A549 (cell line): ENCODE measurements at regions not wholly inside any gene's neighbourhood (a gene's known extent, or its start where the extent isn't known, plus 50 kb on each side); places are given as distances from the start of the nearest gene placed in this dataset.

Experiments used
- ATAC-seq, 2 experiments: fragments of 200-7000 bp in 1 of 2; fragments of >200 bp in 1 of 2; cut with Nextera tagmentation in 1 of 2; cut with Tn5 transposase in 1 of 2; 3 replicates each; pipeline versions ENCODE4 v1.8.0 to v1.9.1; 2018 to 2020; ENCODE audit warnings: mild to moderate bottlenecking in 1 of 2, moderate library complexity in 1 of 2
- CTCF ChIA-PET: fragments of 300-600 bp; sonication (Branson Sonifier 250); formaldehyde crosslinking; extraction: SDS; loops from one replicate; lab custom pipeline; 2021; ENCODE audit warnings: antibody characterized with exemption, inconsistent platforms; lab: Yijun Ruan, JAX
- POLR2A ChIA-PET: fragments of 350-600 bp; formaldehyde crosslinking; extraction: SDS; loops from one replicate; lab custom pipeline; 2021; ENCODE audit warnings: antibody characterized with exemption, inconsistent platforms; lab: Yijun Ruan, JAX
- DNase-seq, 2 experiments: peaks; one replicate each; pipeline versions ENCODE4 v3.0.0 to v3.0.0-alpha.2; 2011 to 2016; ENCODE audit warnings: low read depth in 1 of 2, low spot score in 1 of 2
- FAIRE-seq: peaks from 2 replicates; lab custom pipeline; 2011; peaks lifted over from hg19 to GRCh38; lab: Jason Lieb, UNC
- H3K27ac ChIP-seq, 2 experiments: fragments of >200 bp; sonication (Bioruptor Twin); formaldehyde crosslinking; 3 replicates each; pipeline ENCODE4 v1.5.1; 2016 to 2017
- H3K4me1 ChIP-seq: fragments of >200 bp; sonication (Bioruptor Twin); formaldehyde crosslinking; 3 replicates; pipeline ENCODE4 v1.6.1; 2016
- H3K4me2 ChIP-seq: fragments of >200 bp; sonication (Bioruptor Twin); formaldehyde crosslinking; 3 replicates; pipeline ENCODE4 v1.6.1; 2016
- H3K4me3 ChIP-seq: fragments of >200 bp; sonication (Bioruptor Twin); formaldehyde crosslinking; 3 replicates; pipeline ENCODE4 v1.5.1; 2016
- H3K9me3 ChIP-seq: fragments of >200 bp; sonication (Bioruptor Twin); formaldehyde crosslinking; 3 replicates; pipeline ENCODE4 v1.6.1; 2016
- BHLHE40 ChIP-seq: IDR thresholded peaks from 2 replicates; pipeline ENCODE4 v1.6.1; 2012; ENCODE audit warnings: low read depth, low read length, inconsistent platforms
- CBX2 ChIP-seq: fragments of 200-600 bp; sonication (generic); IDR thresholded peaks from 2 replicates; pipeline ENCODE4 v1.6.1; 2016; ENCODE audit warnings: low read depth, mild to moderate bottlenecking, borderline replicate concordance
- CHD2 ChIP-seq: fragments of 150-350 bp; IDR thresholded peaks from 2 replicates; pipeline ENCODE4 v1.6.1; 2014; ENCODE audit warnings: low read length; ENCODE audit not compliant: partially characterized antibody
- CHD4 ChIP-seq: fragments of 200-600 bp; sonication (generic); IDR thresholded peaks from 2 replicates; pipeline ENCODE4 v1.6.1; 2016; ENCODE audit warnings: antibody characterized with exemption, mild to moderate bottlenecking, borderline replicate concordance
- ELK1 ChIP-seq: fragments of 150-350 bp; IDR thresholded peaks from 2 replicates; pipeline ENCODE4 v1.6.1; 2014; ENCODE audit warnings: low read depth, mild to moderate bottlenecking, low read length
- ESRRA ChIP-seq: fragments of 150-350 bp; IDR thresholded peaks from 2 replicates; pipeline ENCODE4 v1.6.1; 2014; ENCODE audit warnings: mild to moderate bottlenecking, low read length, borderline replicate concordance
- FOSL2 ChIP-seq, 2 experiments: fragments of 450-650 bp in 1 of 2; fragments of >200 bp in 1 of 2; sonication (Bioruptor Twin) in 1 of 2; formaldehyde crosslinking; IDR thresholded peaks; 2 replicates each; pipeline versions ENCODE4 v1.5.0 to v1.6.1; 2016 to 2020; ENCODE audit warnings: mild to moderate bottlenecking in 1 of 2, moderate library complexity in 1 of 2
- HDAC2 ChIP-seq: fragments of 200-600 bp; sonication (generic); IDR thresholded peaks from 2 replicates; pipeline ENCODE4 v1.6.1; 2016
- NPAS2 ChIP-seq: fragments of 250-450 bp; sonication (Bioruptor Pico); IDR thresholded peaks from 2 replicates; pipeline ENCODE4 v1.8.0; 2022; ENCODE audit warnings: mild to moderate bottlenecking, moderate library complexity, borderline replicate concordance
- NR3C1 ChIP-seq: fragments of >200 bp; sonication (Bioruptor Twin); formaldehyde crosslinking; IDR thresholded peaks from 3 replicates; pipeline ENCODE4 v1.6.1; 2017
- PHF8 ChIP-seq: fragments of 200-600 bp; sonication (generic); IDR thresholded peaks from 2 replicates; pipeline ENCODE4 v1.6.1; 2016; ENCODE audit warnings: low read depth, mild to moderate bottlenecking, antibody characterized with exemption, moderate library complexity, borderline replicate concordance
- RARB ChIP-seq: fragments of 250-450 bp; sonication (Bioruptor Pico); IDR thresholded peaks from 2 replicates; pipeline ENCODE4 v1.8.0; 2021; ENCODE audit warnings: mild to moderate bottlenecking, moderate library complexity
- RCOR1 ChIP-seq: fragments of 150-350 bp; IDR thresholded peaks from 2 replicates; pipeline ENCODE4 v1.6.1; 2014; ENCODE audit warnings: antibody characterized with exemption, low read length, low read depth
- RNF2 ChIP-seq: fragments of 200-600 bp; sonication (generic); IDR thresholded peaks from 2 replicates; pipeline ENCODE4 v1.6.1; 2016; ENCODE audit warnings: low read depth, mild to moderate bottlenecking, antibody characterized with exemption, moderate library complexity, borderline replicate concordance
- USF2 ChIP-seq: fragments of 450-650 bp; IDR thresholded peaks from 2 replicates; pipeline ENCODE4 v1.6.1; 2014; ENCODE audit warnings: antibody characterized with exemption
- ZFP36 ChIP-seq: fragments of 450-650 bp; IDR thresholded peaks from 2 replicates; pipeline ENCODE4 v1.6.1; 2014; ENCODE audit warnings: borderline replicate concordance; ENCODE audit not compliant: partially characterized antibody
- WGBS: methylation state at CpG from one replicate; pipeline ENCODE4 v1.1.6; 2017; ENCODE audit errors: missing lambda C conversion rate; 5-methylcytosine and 5-hydroxymethylcytosine counted together

- ChIA-PET CTCF (interaction anchor here (0.7 to 1.3 kb wide), 2 partner anchors 14 to 106 kb away, joined by 3 to 6 read pairs; no protein-coding TSS in a partner anchor), POLR2A (no interaction called here)
- Histone ChIP-seq H3K27ac (no peak overlapping the region), H3K4me1 (no peaks in the 10 kb centered on the region), H3K4me3 (no peak overlapping the region), H3K9me3 (no peaks in the 10 kb centered on the region), H3K4me2 (no peak overlapping the region)
- ATAC-seq (no peak), DNase-seq (no peak), FAIRE-seq (no peak)
- TF ChIP-seq ZFP36 (no peak), ELK1 (no peak), ESRRA (no peak), CBX2 (no peak), RARB (CRISPR knock-in tag) (no peak), PHF8 (no peak), NR3C1 (no peak), USF2 (no peak), BHLHE40 (no peak), HDAC2 (no peak)
- 83% methylated on average over 2 of the region's 2 CpGs for WGBS
These were observed 101.8 kb upstream of the ALDH1A3 start for GRCh38 chr15:100777821-100778220.

- TF ChIP-seq CHD4 (no peak), FOSL2 (IDR thresholded peaks at IDR 0.05) (no peak), FOSL2 (CRISPR knock-in tag; IDR thresholded peaks at IDR 0.05) (no peak), USF2 (no peak), NPAS2 (CRISPR knock-in tag) (no peak)
- ChIA-PET POLR2A (no interaction called here), CTCF (interaction anchor here (1.6 kb wide), 1 partner anchor 16 kb away, joined by 3 read pairs; no protein-coding TSS in a partner anchor)
- H3K4me3 ChIP-seq = no peak overlapping the region
- H3K9me3 ChIP-seq = no peaks in the 10 kb centered on the region
- WGBS = 78% methylated on average over 15 of the region's 18 CpGs
- FAIRE-seq (no peak), DNase-seq (no peak), ATAC-seq (no peak)
- no peaks in the 10 kb centered on the region for H3K4me1 ChIP-seq
- no peak overlapping the region for H3K4me2 ChIP-seq
- no peak overlapping the region for H3K27ac ChIP-seq
These were observed 100.8 kb upstream of the ALDH1A3 start for GRCh38 chr15:100778831-100779288.

GRCh38 chr15:100779331-100780207 lies 100.1 kb upstream of the ALDH1A3 start:
- no peak overlapping the region for H3K4me2 ChIP-seq
- no peak for TF ChIP-seq RCOR1
- no peak for TF ChIP-seq RNF2
- no peak for TF ChIP-seq CHD2
- POLR2A ChIA-PET = no interaction called here
- no peak overlapping the region for H3K4me3 ChIP-seq
- no peak for ATAC-seq
- 77% methylated on average over 17 of the region's 17 CpGs for WGBS
- DNase-seq = no peak
- no peaks in the 10 kb centered on the region for H3K4me1 ChIP-seq
- no peak for FAIRE-seq
- H3K27ac ChIP-seq = no peak overlapping the region
- CTCF ChIA-PET = interaction anchor here (0.6 to 1.6 kb wide), 2 partner anchors 14 to 16 kb away, joined by 3 read pairs; no protein-coding TSS in a partner anchor
- H3K9me3 ChIP-seq = no peaks in the 10 kb centered on the region
